Mucosa of rectum (tissue), 2 donors: ENCODE measurements at regions not wholly inside any gene's neighbourhood (a gene's known extent, or its start where the extent isn't known, plus 50 kb on each side); places are given as distances from the start of the nearest gene placed in this dataset.
"Not testable (repeated sequence)": the region's sequence is repeated elsewhere in the genome, so short reads cannot be mapped to it uniquely, and the experiment has no call there.

Experiments
- H3K27ac ChIP-seq, 2 donors: one replicate each; pipeline ENCODE4 v1.7.0; 2013; ENCODE audit warnings: inconsistent platforms in 2 of 2, low read depth in 2 of 2, low read length in 2 of 2
- H3K27me3 ChIP-seq, 2 donors: one replicate each; pipeline ENCODE4 v1.7.0; 2013; ENCODE audit warnings: low read length in 2 of 2; ENCODE audit not compliant: control insufficient read depth in 2 of 2, insufficient read depth in 2 of 2
- H3K36me3 ChIP-seq, 2 donors: one replicate each; pipeline ENCODE4 v1.7.0; 2013; ENCODE audit warnings: low read length in 2 of 2; ENCODE audit not compliant: control insufficient read depth in 2 of 2, insufficient read depth in 2 of 2
- H3K4me1 ChIP-seq, 2 donors: one replicate each; pipeline ENCODE4 v1.7.0; 2013; ENCODE audit warnings: low read length in 2 of 2, mild to moderate bottlenecking in 1 of 2; ENCODE audit not compliant: control insufficient read depth in 2 of 2, insufficient read depth in 2 of 2
- H3K4me3 ChIP-seq, 2 donors: one replicate each; pipeline ENCODE4 v1.7.0; 2013; ENCODE audit warnings: low read length in 2 of 2
- H3K9ac ChIP-seq, 2 donors: one replicate each; pipeline ENCODE4 v1.7.0; 2013; ENCODE audit warnings: low read length in 2 of 2, low read depth in 1 of 2, mild to moderate bottlenecking in 1 of 2
- H3K9me3 ChIP-seq, 2 donors: one replicate each; pipeline ENCODE4 v1.7.0; 2013; ENCODE audit warnings: low read length in 2 of 2; ENCODE audit not compliant: control insufficient read depth in 2 of 2
- donor health status: healthy.
- donor health status: Normal muscosa, but diverticular disease.

- Histone ChIP-seq H3K4me1 (no peaks in the 10 kb centered on the region), H3K27me3 (no peaks in the 10 kb centered on the region), H3K9me3 (no peaks in the 10 kb centered on the region), H3K27ac (peak overlapping the region; percentile 61 to 71), H3K4me3 (no peak overlapping the region), H3K9ac (no peak overlapping the region), H3K36me3 (no peaks in the 10 kb centered on the region)
Measured at GRCh38 chr12:68482014-68482413, 128.7 kb upstream of the RAP1B start.

- Histone ChIP-seq H3K36me3 (no peaks in the 10 kb centered on the region), H3K9me3 (no peaks in the 10 kb centered on the region), H3K4me3 (no peak overlapping the region), H3K27me3 (no peaks in the 10 kb centered on the region), H3K27ac (peak overlapping the region; percentile 61 to 71), H3K9ac (no peak overlapping the region), H3K4me1 (no peaks in the 10 kb centered on the region)
Measured at GRCh38 chr12:68482660-68483059, 128.0 kb upstream of the RAP1B start.

GRCh38 chr12:68483592-68484383 lies 126.9 kb upstream of the RAP1B start:
- H3K27me3 ChIP-seq, result no peaks in the 10 kb centered on the region
- no peak overlapping the region for H3K4me3 ChIP-seq
- H3K36me3 ChIP-seq, result no peaks in the 10 kb centered on the region
- no peak overlapping the region for H3K9ac ChIP-seq
- H3K4me1 ChIP-seq, result no peaks in the 10 kb centered on the region
- H3K9me3 ChIP-seq, result no peaks in the 10 kb centered on the region
- H3K27ac ChIP-seq, result peak overlapping the region in 1 of 2 donors; percentile 29

DNA sequence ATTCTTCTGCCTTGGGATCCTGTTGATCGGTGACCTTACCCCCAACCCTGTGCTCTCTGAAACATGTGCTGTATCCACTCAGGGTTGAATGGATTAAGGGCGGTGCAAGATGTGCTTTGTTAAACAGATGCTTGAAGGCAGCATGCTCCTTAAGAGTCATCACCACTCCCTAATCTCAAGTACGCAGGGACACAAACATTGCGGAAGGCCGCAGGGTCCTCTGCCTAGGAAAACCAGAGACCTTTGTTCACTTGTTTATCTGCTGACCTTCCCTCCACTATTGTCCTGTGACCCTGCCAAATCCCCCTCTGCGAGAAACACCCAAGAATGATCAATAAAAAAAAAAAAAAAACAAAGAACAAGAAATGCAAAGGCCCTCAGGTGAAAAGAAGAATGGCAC lies 126.1 kb upstream of the RAP1B start:
- H3K27ac ChIP-seq, H3K4me3 ChIP-seq, H3K9ac ChIP-seq, H3K9me3 ChIP-seq, H3K4me1 ChIP-seq, H3K36me3 ChIP-seq, H3K27me3 ChIP-seq: not testable (repeated sequence)

GRCh38 chr12:68486449-68486848 lies 124.2 kb upstream of the RAP1B start:
- not testable (repeated sequence) for H3K27me3 ChIP-seq, H3K4me1 ChIP-seq, H3K4me3 ChIP-seq, H3K36me3 ChIP-seq, H3K9me3 ChIP-seq, H3K9ac ChIP-seq, H3K27ac ChIP-seq

GRCh38 chr12:68487721-68488309 lies 122.9 kb upstream of the RAP1B start:
- H3K4me3 ChIP-seq, result no peak overlapping the region
- no peaks in the 10 kb centered on the region for H3K36me3 ChIP-seq
- no peaks in the 10 kb centered on the region for H3K4me1 ChIP-seq
- no peaks in the 10 kb centered on the region for H3K27me3 ChIP-seq
- H3K9me3 ChIP-seq, result no peaks in the 10 kb centered on the region
- no peak overlapping the region for H3K9ac ChIP-seq
- no peak overlapping the region for H3K27ac ChIP-seq

DNA sequence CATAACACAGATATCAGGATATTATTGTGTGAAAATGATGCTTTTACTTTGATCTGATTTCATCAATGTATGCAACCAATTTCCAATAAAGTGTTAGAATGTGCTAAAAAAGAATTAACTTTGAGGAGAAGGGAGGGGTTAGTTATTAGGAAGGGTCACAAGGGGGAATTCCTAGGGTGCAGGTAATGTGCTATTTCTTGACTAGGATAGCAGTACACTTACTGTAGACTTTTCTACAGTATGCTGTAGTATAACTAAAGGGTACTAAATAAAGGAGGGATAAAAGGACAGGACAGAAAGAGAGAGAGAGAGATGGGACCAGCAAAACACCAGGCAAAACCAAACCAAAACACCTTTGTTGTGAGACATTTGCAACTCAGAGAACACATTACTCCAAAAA lies 121.4 kb upstream of the RAP1B start:
- Histone ChIP-seq H3K4me1 (no peaks in the 10 kb centered on the region), H3K9ac (no peak overlapping the region)

DNA sequence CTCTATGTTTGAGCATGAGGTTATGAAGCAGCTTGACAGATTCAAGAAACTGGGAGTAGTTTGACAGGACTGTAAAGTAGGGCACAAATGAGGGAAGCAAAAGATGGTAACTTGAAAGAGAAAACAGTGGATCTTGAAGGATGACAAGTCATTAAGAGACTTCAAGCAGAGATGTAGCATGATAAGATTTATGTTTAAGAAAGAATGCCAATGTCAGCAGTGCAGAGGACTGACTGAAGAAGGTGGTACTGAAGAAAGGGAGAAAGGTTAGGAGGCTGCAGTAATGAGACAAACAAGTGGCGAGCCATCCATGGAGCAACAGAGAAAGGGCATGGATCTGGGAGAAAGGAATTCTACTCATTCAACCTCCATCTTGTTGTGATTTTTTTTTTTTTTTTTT lies 120.2 kb upstream of the RAP1B start:
- H3K4me3 ChIP-seq, result no peak overlapping the region

More for the DNA sequence above, 121.4 kb upstream of the RAP1B start:
- H3K36me3 ChIP-seq, result no peaks in the 10 kb centered on the region
- H3K27ac ChIP-seq, result no peak overlapping the region
- H3K9me3 ChIP-seq, result no peaks in the 10 kb centered on the region
- H3K4me3 ChIP-seq, result no peak overlapping the region
- no peaks in the 10 kb centered on the region for H3K27me3 ChIP-seq

GRCh38 chr12:68491204-68491960 lies 119.3 kb upstream of the RAP1B start:
- Histone ChIP-seq H3K27me3 (no peaks in the 10 kb centered on the region), H3K4me1 (no peaks in the 10 kb centered on the region), H3K27ac (no peak overlapping the region), H3K9me3 (no peaks in the 10 kb centered on the region), H3K36me3 (no peaks in the 10 kb centered on the region), H3K9ac (no peak overlapping the region), H3K4me3 (no peak overlapping the region)

More for the DNA sequence above, 120.2 kb upstream of the RAP1B start:
- no peaks in the 10 kb centered on the region for H3K9me3 ChIP-seq
- H3K27ac ChIP-seq, result no peak overlapping the region
- H3K9ac ChIP-seq, result no peak overlapping the region
- no peaks in the 10 kb centered on the region for H3K4me1 ChIP-seq
- H3K36me3 ChIP-seq, result no peaks in the 10 kb centered on the region
- H3K27me3 ChIP-seq, result no peaks in the 10 kb centered on the region

DNA sequence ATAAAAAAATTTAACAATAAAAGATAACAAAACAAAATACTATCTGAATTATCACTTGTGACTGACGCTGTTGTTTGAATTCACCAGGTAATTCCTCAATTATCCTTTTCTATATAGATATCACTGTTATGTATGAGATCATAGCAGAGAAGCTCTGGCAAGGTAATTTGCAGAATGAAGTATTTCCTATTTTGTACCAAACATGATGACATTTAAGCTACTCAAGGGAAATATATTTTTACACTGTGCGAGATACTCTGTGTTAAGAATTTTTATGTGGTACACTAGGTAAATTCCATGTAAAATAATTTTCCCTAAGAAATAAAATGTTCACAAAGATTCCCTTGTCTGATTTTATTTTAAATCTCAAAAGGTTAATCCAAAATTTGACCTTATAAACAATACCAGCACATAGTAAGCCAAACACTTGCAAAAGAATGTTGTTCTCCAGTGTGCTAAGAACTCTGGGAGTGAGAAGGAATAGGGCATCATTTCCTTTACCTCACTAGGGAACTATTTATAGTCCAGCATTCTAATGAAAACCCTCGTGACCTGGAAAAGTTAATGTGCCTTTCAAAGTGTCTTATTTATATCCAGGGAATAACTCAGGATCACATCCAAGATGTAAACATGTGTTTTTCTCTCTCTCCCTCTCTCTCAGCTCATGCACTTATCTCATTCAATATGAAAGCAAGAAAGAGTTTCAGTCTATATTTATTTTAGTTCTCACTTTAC lies 115.2 kb upstream of the RAP1B start:
- Histone ChIP-seq H3K4me1 (no peaks in the 10 kb centered on the region), H3K27me3 (no peaks in the 10 kb centered on the region), H3K27ac (no peak overlapping the region), H3K9ac (no peak overlapping the region), H3K9me3 (no peaks in the 10 kb centered on the region), H3K36me3 (no peaks in the 10 kb centered on the region), H3K4me3 (no peak overlapping the region)
